RWPE2 (cell line): ENCODE measurements at regions not wholly inside any gene's neighbourhood (a gene's known extent, or its start where the extent isn't known, plus 50 kb on each side); places are given as distances from the start of the nearest gene placed in this dataset.

Experiments used
- ATAC-seq: fragments of 200-7000 bp; cut with Tn5 transposase; 3 replicates; pipeline ENCODE4 v1.9.1; 2021; ENCODE audit warnings: low read depth
- DNase-seq: peaks from one replicate; pipeline ENCODE4 v3.0.0-alpha.2; 2020; ENCODE audit warnings: low spot score
- H3K27ac ChIP-seq: fragments of 450-650 bp; 2 replicates; pipeline ENCODE4 v1.5.1; 2017; ENCODE audit warnings: mild to moderate bottlenecking; ENCODE audit not compliant: poor library complexity, severe bottlenecking
- H3K27me3 ChIP-seq: fragments of 250-450 bp; sonication (Bioruptor Pico); 2 replicates; pipeline ENCODE4 v1.5.1; 2021; ENCODE audit warnings: mild to moderate bottlenecking, moderate library complexity; ENCODE audit not compliant: insufficient read depth, poor library complexity, severe bottlenecking
- H3K36me3 ChIP-seq: fragments of 250-450 bp; sonication (Bioruptor Pico); 2 replicates; pipeline ENCODE4 v1.5.1; 2020; ENCODE audit warnings: low read depth, mild to moderate bottlenecking, moderate library complexity
- H3K4me1 ChIP-seq: fragments of 250-450 bp; sonication (Bioruptor Pico); 2 replicates; pipeline ENCODE4 v1.5.1; 2021; ENCODE audit warnings: mild to moderate bottlenecking, moderate library complexity; ENCODE audit not compliant: insufficient read depth, poor library complexity, severe bottlenecking
- H3K4me3 ChIP-seq: fragments of 250-450 bp; sonication (Bioruptor Pico); 2 replicates; pipeline ENCODE4 v1.5.1; 2021; ENCODE audit warnings: mild to moderate bottlenecking, moderate library complexity; ENCODE audit not compliant: severe bottlenecking
- H3K9me3 ChIP-seq: fragments of 250-450 bp; sonication (Bioruptor Pico); 2 replicates; pipeline ENCODE4 v1.5.1; 2021; ENCODE audit warnings: mild to moderate bottlenecking, moderate library complexity; ENCODE audit not compliant: severe bottlenecking
- CTCF ChIP-seq: fragments of 450-650 bp; IDR thresholded peaks from one replicate; pipeline ENCODE4 v1.5.1; 2017; ENCODE audit warnings: mild to moderate bottlenecking, moderate library complexity; ENCODE audit not compliant: poor library complexity, severe bottlenecking

DNA sequence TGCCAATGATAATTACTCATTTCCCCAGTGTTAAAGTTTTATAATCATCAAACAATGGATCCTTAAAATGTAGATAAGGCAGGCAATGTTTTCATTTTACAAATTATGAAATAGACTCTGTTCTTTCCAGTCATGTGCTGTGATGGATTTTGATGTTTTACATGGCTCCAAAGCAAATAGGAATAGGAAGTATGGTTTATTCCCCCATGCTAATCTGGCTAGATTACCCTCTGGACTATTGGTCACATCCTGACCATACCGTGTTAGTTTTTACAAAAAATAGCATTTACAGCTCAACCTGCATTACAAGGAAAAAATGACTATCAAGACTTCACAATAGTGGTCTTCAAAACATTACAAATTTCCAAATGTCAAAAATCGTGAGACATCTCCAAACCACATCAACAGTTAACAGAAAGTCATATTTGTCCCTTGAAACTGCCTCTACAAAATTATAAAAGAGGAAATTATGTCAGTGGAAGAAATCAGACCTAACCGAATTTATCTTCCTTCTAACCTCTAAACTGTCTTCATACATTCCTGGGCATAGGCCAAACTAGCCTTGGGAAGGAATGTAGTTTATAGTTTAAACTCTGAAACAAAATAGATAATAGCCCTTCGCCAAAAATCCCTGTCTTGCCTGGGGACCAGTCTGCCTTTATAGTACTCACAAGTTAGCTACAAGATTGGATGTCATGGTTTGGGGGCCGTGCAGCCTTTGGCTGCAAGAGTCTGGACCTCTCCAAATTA, 1941.2 kb upstream of the CELF4 start:
- no peaks in the 10 kb centered on the region for H3K36me3 ChIP-seq
- no peaks in the 10 kb centered on the region for H3K4me1 ChIP-seq
- DNase-seq (no peak), ATAC-seq (no peak)
- TF ChIP-seq CTCF = no peak
- H3K4me3 ChIP-seq = no peak overlapping the region
- no peak overlapping the region for H3K27ac ChIP-seq
- no peaks in the 10 kb centered on the region for H3K9me3 ChIP-seq
- no peaks in the 10 kb centered on the region for H3K27me3 ChIP-seq

DNA sequence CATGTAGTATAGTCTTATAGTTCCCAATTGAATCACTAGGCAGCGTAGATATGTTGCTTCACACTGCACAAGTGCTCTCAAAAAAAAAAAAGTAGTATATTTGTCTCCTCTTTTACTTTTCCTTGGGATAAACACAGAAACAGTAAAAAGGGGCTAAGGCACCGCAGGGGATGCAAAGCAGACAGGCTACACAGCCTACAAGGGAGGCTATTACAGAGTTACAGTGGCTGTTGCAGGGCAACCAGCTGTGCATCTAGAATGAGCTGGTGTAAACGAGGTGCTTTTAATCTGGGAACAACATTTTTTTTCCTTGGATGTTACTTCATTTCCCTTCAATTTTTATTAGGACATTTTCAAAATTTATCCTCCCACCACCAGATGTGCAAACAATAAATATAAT, 1934.7 kb upstream of the CELF4 start:
- Histone ChIP-seq H3K4me3 (no peak overlapping the region), H3K9me3 (no peaks in the 10 kb centered on the region), H3K27me3 (no peaks in the 10 kb centered on the region), H3K36me3 (no peaks in the 10 kb centered on the region; the same call in 1 of the 2 replicates), H3K4me1 (no peaks in the 10 kb centered on the region), H3K27ac (no peak overlapping the region)
- TF ChIP-seq CTCF = no peak
- DNase-seq = no peak
- no peak for ATAC-seq

DNA sequence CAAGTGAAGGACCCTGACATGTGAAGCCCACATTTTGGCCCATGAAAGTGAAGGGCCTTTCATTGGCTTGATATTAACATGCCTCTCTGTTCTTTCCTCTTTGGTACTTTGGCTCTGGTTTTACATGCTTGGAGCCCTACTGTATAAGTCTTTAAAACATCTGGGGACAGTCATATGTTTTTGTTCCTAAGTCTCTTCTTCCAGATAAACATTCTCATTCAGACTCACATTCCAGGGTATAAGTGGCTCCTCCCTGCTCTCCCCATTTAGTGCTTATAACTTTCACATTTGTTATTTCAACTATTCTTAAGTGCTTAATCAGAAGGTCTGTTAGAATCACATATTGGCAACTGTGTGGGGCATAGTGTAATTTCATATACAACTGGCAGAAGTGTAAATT, 1932.2 kb upstream of the CELF4 start:
- Histone ChIP-seq H3K36me3 (no peaks in the 10 kb centered on the region; the same call in 1 of the 2 replicates), H3K4me1 (no peaks in the 10 kb centered on the region), H3K9me3 (no peaks in the 10 kb centered on the region), H3K27ac (no peak overlapping the region), H3K4me3 (no peak overlapping the region), H3K27me3 (no peaks in the 10 kb centered on the region)
- DNase-seq = no peak
- no peak for ATAC-seq
- TF ChIP-seq CTCF = no peak

- no peak overlapping the region for H3K27ac ChIP-seq
- H3K4me3 ChIP-seq = no peak overlapping the region
- H3K36me3 ChIP-seq = no peaks in the 10 kb centered on the region; the same call in 1 of the 2 replicates
- no peaks in the 10 kb centered on the region for H3K4me1 ChIP-seq
- DNase-seq (no peak), ATAC-seq (no peak)
- H3K27me3 ChIP-seq = no peaks in the 10 kb centered on the region
- TF ChIP-seq CTCF = no peak
- no peaks in the 10 kb centered on the region for H3K9me3 ChIP-seq
Measured at GRCh38 chr18:39496986-39497385, 1931.4 kb upstream of the CELF4 start.

GRCh38 chr18:39494211-39494896, 1928.8 kb upstream of the CELF4 start:
- Histone ChIP-seq H3K27me3 (no peaks in the 10 kb centered on the region), H3K36me3 (no peaks in the 10 kb centered on the region; the same call in 1 of the 2 replicates), H3K4me1 (no peaks in the 10 kb centered on the region), H3K9me3 (no peaks in the 10 kb centered on the region), H3K4me3 (no peak overlapping the region), H3K27ac (no peak overlapping the region)
- TF ChIP-seq CTCF = no peak
- no peak for ATAC-seq
- DNase-seq = no peak
